HCT116 (cell line): ENCODE measurements at regions not wholly inside any gene's neighbourhood (a gene's known extent, or its start where the extent isn't known, plus 50 kb on each side); places are given as distances from the start of the nearest gene placed in this dataset.

ENCODE experiments used
- ATAC-seq: fragments of 200-7000 bp; cut with Tn5 transposase; 2 replicates; pipeline ENCODE4 v1.9.1; 2020; ENCODE audit warnings: mild to moderate bottlenecking, moderate library complexity
- BruUV-seq: library from RNA; stranded (reverse); fragments of 400-500 nt; replicated peaks from 2 replicates; lab custom pipeline; 2021; lab: Mats Ljungman, UMichigan
- CTCF ChIA-PET: fragments of 300-600 bp; sonication (Branson Sonifier 250); formaldehyde crosslinking; loops from one replicate; lab custom pipeline; 2021; ENCODE audit warnings: antibody characterized with exemption; lab: Charles Lee
- POLR2A ChIA-PET: fragments of 300-600, 350-600 bp; sonication (Branson Sonifier 250); formaldehyde crosslinking; loops from one replicate; lab custom pipeline; 2021; ENCODE audit warnings: antibody characterized with exemption; lab: Charles Lee
- RAD21 ChIA-PET, 2 experiments: fragments of 300-600 bp; sonication (Branson Sonifier 250); formaldehyde crosslinking; loops; one replicate each; lab custom pipeline; 2023; ENCODE audit warnings: low total read pairs in 2 of 2; ENCODE audit not compliant: uncharacterized antibody in 2 of 2, unreplicated experiment in 2 of 2, low non-redundant PET in 1 of 2; lab: Charles Lee
- DNase-seq: peaks from one replicate; pipeline ENCODE4 v3.0.0-alpha.2; 2010; ENCODE audit warnings: low read depth, low spot score
- H2AFZ ChIP-seq: fragments of 200-600 bp; shearing (Covaris generic), sonication (generic); 2 replicates; pipeline ENCODE4 v1.6.1; 2017; ENCODE audit warnings: low read depth, mixed run types, mixed read lengths, antibody characterized with exemption, low read length; ENCODE audit not compliant: poor library complexity, severe bottlenecking
- H3K27ac ChIP-seq: 2 replicates; pipeline ENCODE4 v1.5.1; 2012; ENCODE audit warnings: low read depth, low read length
- H3K27me3 ChIP-seq: fragments of 200-600 bp; sonication (generic); 2 replicates; pipeline ENCODE4 v1.6.1; 2016; ENCODE audit warnings: mixed run types, low read length, mixed read lengths; ENCODE audit not compliant: insufficient read depth
- H3K36me3 ChIP-seq, 2 experiments: fragments of 200-500 bp in 1 of 2; fragments of 200-600 bp in 1 of 2; sonication (Bioruptor generic) in 1 of 2; sonication (generic) in 1 of 2; 2 replicates each; pipeline versions ENCODE4 v1.5.1 to v1.6.1; 2014 to 2016; ENCODE audit warnings: low read length in 2 of 2, inconsistent platforms in 1 of 2, mixed read lengths in 1 of 2, mixed run types in 1 of 2; ENCODE audit not compliant: insufficient read depth in 2 of 2, control insufficient read depth in 1 of 2
- H3K4me1 ChIP-seq, 2 experiments: fragments of 200-600 bp in 1 of 2; sonication (generic) in 1 of 2; 2 replicates each; pipeline versions ENCODE4 v1.5.1 to v1.6.1; 2012 to 2017; ENCODE audit warnings: low read length in 2 of 2, inconsistent platforms in 1 of 2, mild to moderate bottlenecking in 1 of 2, mixed read lengths in 1 of 2, mixed run types in 1 of 2, moderate library complexity in 1 of 2; ENCODE audit not compliant: insufficient read depth in 2 of 2, control insufficient read depth in 1 of 2
- H3K4me2 ChIP-seq: fragments of 200-600 bp; sonication (generic); 2 replicates; pipeline ENCODE4 v1.6.1; 2017; ENCODE audit warnings: mixed run types, low read length, mixed read lengths
- H3K4me3 ChIP-seq, 2 experiments: fragments of 200-600 bp in 1 of 2; sonication (generic) in 1 of 2; replicated peaks in 1 of 2; 2 replicates each; pipeline ENCODE4 v1.5.1; 2011 to 2016; ENCODE audit warnings: low read length in 2 of 2, control low read depth in 1 of 2, low read depth in 1 of 2, mild to moderate bottlenecking in 1 of 2, mixed read lengths in 1 of 2, mixed run types in 1 of 2
- H3K79me2 ChIP-seq: fragments of 200-600 bp; sonication (generic); 2 replicates; pipeline ENCODE4 v1.6.1; 2017; ENCODE audit warnings: mild to moderate bottlenecking, mixed run types, low read length, moderate library complexity, mixed read lengths; ENCODE audit not compliant: insufficient read depth
- H3K9ac ChIP-seq: fragments of 200-600 bp; sonication (generic); 2 replicates; pipeline ENCODE4 v1.6.1; 2016; ENCODE audit warnings: low read length, mixed read lengths
- H3K9me2 ChIP-seq: fragments of 200-600 bp; sonication (generic), shearing (Covaris generic); 2 replicates; pipeline ENCODE4 v1.6.1; 2017; ENCODE audit warnings: mixed run types, mild to moderate bottlenecking, moderate library complexity; ENCODE audit not compliant: insufficient read depth
- H3K9me3 ChIP-seq, 2 experiments: fragments of 200-500 bp in 1 of 2; fragments of 200-600 bp in 1 of 2; sonication (Bioruptor generic) in 1 of 2; sonication (generic) in 1 of 2; 2 replicates each; pipeline ENCODE4 v1.6.1; 2014 to 2017; ENCODE audit warnings: low read length in 2 of 2, mixed read lengths in 2 of 2, inconsistent platforms in 1 of 2, low read depth in 1 of 2, mild to moderate bottlenecking in 1 of 2, mixed run types in 1 of 2, moderate library complexity in 1 of 2; ENCODE audit not compliant: control insufficient read depth in 1 of 2, insufficient read depth in 1 of 2
- H4K20me1 ChIP-seq: fragments of 200-600 bp; sonication (generic), shearing (Covaris generic); 2 replicates; pipeline ENCODE4 v1.6.1; 2017; ENCODE audit warnings: mixed run types, mild to moderate bottlenecking, moderate library complexity; ENCODE audit not compliant: insufficient read depth
- CBX3 ChIP-seq: IDR thresholded peaks from 2 replicates; pipeline ENCODE4 v1.6.1; 2012; ENCODE audit warnings: low read depth
- ELF1 ChIP-seq: IDR thresholded peaks from 2 replicates; pipeline ENCODE4 v1.6.1; 2012; ENCODE audit warnings: low read depth, borderline replicate concordance
- EZH2 ChIP-seq: fragments of 200-600 bp; sonication (generic); IDR thresholded peaks from 2 replicates; pipeline ENCODE4 v1.6.1; 2017; ENCODE audit warnings: antibody characterized with exemption, mixed run types
- EZH2phosphoT487 ChIP-seq: fragments of 200-600 bp; IDR thresholded peaks from 2 replicates; pipeline ENCODE4 v1.6.1; 2018; ENCODE audit warnings: antibody characterized with exemption, borderline replicate concordance
- FOSL1 ChIP-seq: IDR thresholded peaks from 2 replicates; pipeline ENCODE4 v1.6.1; 2012; ENCODE audit warnings: low read depth
- JUND ChIP-seq: IDR thresholded peaks from 2 replicates; pipeline ENCODE4 v1.6.1; 2012
- POLR2A ChIP-seq: IDR thresholded peaks from 2 replicates; pipeline ENCODE4 v1.7.0; 2011; ENCODE audit warnings: borderline replicate concordance; ENCODE audit not compliant: insufficient read depth, insufficient read length; ENCODE audit errors: extremely low read depth
- POLR2AphosphoS5 ChIP-seq: IDR thresholded peaks from 2 replicates; pipeline ENCODE4 v1.6.1; 2011; ENCODE audit warnings: mild to moderate bottlenecking, low read depth, low read length, moderate library complexity
- RAD21 ChIP-seq: IDR thresholded peaks from 2 replicates; pipeline ENCODE4 v1.6.1; 2012; ENCODE audit warnings: low read depth, mild to moderate bottlenecking
- SIN3A ChIP-seq: IDR thresholded peaks from 2 replicates; pipeline ENCODE4 v1.6.1; 2012; ENCODE audit warnings: low read depth
- SP1 ChIP-seq: IDR thresholded peaks from 2 replicates; pipeline ENCODE4 v1.6.1; 2012; ENCODE audit warnings: low read depth
- TCF7L2 ChIP-seq: IDR thresholded peaks from 2 replicates; pipeline ENCODE4 v1.7.0; 2011; ENCODE audit warnings: borderline replicate concordance, inconsistent platforms; ENCODE audit not compliant: insufficient read depth, insufficient read length; ENCODE audit errors: extremely low read depth
- YY1 ChIP-seq: IDR thresholded peaks from 2 replicates; pipeline ENCODE4 v1.6.1; 2011; ENCODE audit warnings: low read length, low read depth, moderate library complexity, mild to moderate bottlenecking; ENCODE audit not compliant: insufficient replicate concordance; ENCODE audit errors: extremely low read depth
- ZFX ChIP-seq: fragments of 450-650 bp; IDR thresholded peaks from 2 replicates; pipeline ENCODE4 v1.6.1; 2017
- ZNF274 ChIP-seq: fragments of 200-500 bp; sonication (Bioruptor generic); IDR thresholded peaks from 2 replicates; pipeline ENCODE4 v1.6.1; 2014; ENCODE audit warnings: mild to moderate bottlenecking, low read depth, low read length, inconsistent platforms
- intact Hi-C: fragments of 100-400 bp; cut with micrococcal nuclease; formaldehyde crosslinking; loops from 2 replicates; pipeline ENCODE4 v1.10.0; 2022
- TF ChIP-seq, protein P1 (sequence below): IDR thresholded peaks from 2 replicates; pipeline ENCODE4 v1.6.1; 2012
- TF ChIP-seq, protein P2 (sequence below), 3 experiments: fragments of 200-600 bp in 1 of 3; sonication (generic) in 1 of 3; IDR thresholded peaks in 2 of 3; conservative IDR thresholded peaks in 1 of 3; 2 replicates each; pipeline ENCODE4 v1.5.1; 2012 to 2017; ENCODE audit warnings: low read depth in 2 of 3, low read length in 2 of 3, antibody characterized with exemption in 1 of 3, borderline replicate concordance in 1 of 3, control low read depth in 1 of 3, mild to moderate bottlenecking in 1 of 3, mixed read lengths in 1 of 3, mixed run types in 1 of 3, moderate library complexity in 1 of 3; ENCODE audit not compliant: insufficient read depth in 1 of 3

DNA sequence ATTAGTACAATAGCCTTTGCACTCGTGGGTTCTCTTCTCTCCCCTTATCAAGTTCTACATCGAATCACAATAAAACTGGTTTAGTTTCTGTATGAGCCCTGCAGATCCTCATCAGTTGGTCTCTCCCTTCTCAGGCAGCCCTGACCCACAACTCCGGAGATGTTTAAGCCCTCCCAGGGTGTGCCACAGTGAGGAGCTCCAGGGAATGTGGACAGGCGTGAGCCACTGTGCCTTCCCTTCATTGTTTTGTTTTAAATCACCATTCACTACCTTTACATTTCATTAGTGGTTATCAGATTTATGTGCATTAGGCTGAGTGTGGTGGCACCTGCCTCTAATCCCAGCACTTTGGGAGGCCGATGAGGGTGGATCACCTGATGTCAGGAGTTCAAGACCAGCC, 133.2 kb downstream of the LARP7 start:
- Histone ChIP-seq H3K27ac (no peak overlapping the region), H3K4me1 (no peaks in the 10 kb centered on the region), H3K9ac (no peak overlapping the region), H3K79me2 (no peaks in the 10 kb centered on the region), H3K27me3 (no peaks in the 10 kb centered on the region), H3K4me2 (no peak overlapping the region), H3K36me3 (no peaks in the 10 kb centered on the region), H3K9me2 (no peaks in the 10 kb centered on the region), H2AFZ (no peak overlapping the region), H3K9me3 (no peaks in the 10 kb centered on the region), H3K4me3 (no peak overlapping the region), H4K20me1 (no peaks in the 10 kb centered on the region)
- DNase-seq, result no peak
- ChIA-PET CTCF (no interaction called here), RAD21 (no interaction called here), POLR2A (no interaction called here)
- TF ChIP-seq POLR2AphosphoS5 (no peak), ELF1 (no peak), SP1 (no peak), EZH2phosphoT487 (no peak), ZFX (no peak), SIN3A (no peak), FOSL1 (no peak), JUND (no peak), TCF7L2 (no peak), EZH2 (no peak)
- TF ChIP-seq, protein P1, sequence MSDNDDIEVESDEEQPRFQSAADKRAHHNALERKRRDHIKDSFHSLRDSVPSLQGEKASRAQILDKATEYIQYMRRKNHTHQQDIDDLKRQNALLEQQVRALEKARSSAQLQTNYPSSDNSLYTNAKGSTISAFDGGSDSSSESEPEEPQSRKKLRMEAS, result no peak
- intact Hi-C loops, result no loop called here
- ATAC-seq, result no peak
- BruUV-seq, result no TSS peak

DNA sequence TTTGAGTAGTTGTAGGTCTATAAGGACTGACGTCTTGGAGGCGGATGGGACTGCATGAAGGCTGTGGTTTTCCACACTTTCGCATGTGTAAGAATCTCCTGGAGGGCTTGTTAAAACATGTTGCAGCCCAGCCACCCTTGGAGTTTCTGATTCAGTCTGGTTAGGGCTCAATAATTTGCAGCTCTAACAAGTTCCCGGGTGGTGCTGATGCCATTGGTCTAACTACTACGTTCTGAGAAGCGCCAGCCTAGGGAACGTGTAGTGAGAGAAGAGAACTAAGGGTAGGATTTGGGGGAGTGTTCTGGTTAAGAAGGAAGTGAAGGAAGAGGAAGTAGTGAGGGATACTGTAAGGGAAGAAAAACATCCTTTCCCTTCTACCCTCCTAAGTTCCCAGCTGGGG, 138.9 kb downstream of the LARP7 start:
- Histone ChIP-seq H3K4me1 (no peaks in the 10 kb centered on the region), H4K20me1 (no peaks in the 10 kb centered on the region), H3K9me3 (no peaks in the 10 kb centered on the region), H3K27ac (no peak overlapping the region), H3K27me3 (no peaks in the 10 kb centered on the region), H3K4me3 (no peak overlapping the region), H3K4me2 (no peak overlapping the region), H2AFZ (no peak overlapping the region), H3K79me2 (no peaks in the 10 kb centered on the region), H3K36me3 (no peaks in the 10 kb centered on the region), H3K9me2 (no peaks in the 10 kb centered on the region), H3K9ac (no peak overlapping the region)
- intact Hi-C loops, result no loop called here
- DNase-seq (no peak), ATAC-seq (no peak)
- BruUV-seq, result no TSS peak
- ChIA-PET POLR2A (no interaction called here), RAD21 (no interaction called here), CTCF (interaction anchor here (0.8 to 2.5 kb wide), 2 partner anchors 10 to 14 kb away, joined by 3 to 9 read pairs; no protein-coding TSS in a partner anchor)
- no peak for TF ChIP-seq ZNF274
- no peak for TF ChIP-seq EZH2
- TF ChIP-seq POLR2AphosphoS5, result no peak
- no peak for TF ChIP-seq ZFX
- no peak for TF ChIP-seq RAD21
- TF ChIP-seq POLR2A, result no peak
- TF ChIP-seq CBX3, result no peak
- no peak for TF ChIP-seq YY1
- TF ChIP-seq TCF7L2, result no peak
- TF ChIP-seq FOSL1, result no peak
- no peak for TF ChIP-seq EZH2phosphoT487
- TF ChIP-seq ELF1, result no peak
- TF ChIP-seq, protein P2, sequence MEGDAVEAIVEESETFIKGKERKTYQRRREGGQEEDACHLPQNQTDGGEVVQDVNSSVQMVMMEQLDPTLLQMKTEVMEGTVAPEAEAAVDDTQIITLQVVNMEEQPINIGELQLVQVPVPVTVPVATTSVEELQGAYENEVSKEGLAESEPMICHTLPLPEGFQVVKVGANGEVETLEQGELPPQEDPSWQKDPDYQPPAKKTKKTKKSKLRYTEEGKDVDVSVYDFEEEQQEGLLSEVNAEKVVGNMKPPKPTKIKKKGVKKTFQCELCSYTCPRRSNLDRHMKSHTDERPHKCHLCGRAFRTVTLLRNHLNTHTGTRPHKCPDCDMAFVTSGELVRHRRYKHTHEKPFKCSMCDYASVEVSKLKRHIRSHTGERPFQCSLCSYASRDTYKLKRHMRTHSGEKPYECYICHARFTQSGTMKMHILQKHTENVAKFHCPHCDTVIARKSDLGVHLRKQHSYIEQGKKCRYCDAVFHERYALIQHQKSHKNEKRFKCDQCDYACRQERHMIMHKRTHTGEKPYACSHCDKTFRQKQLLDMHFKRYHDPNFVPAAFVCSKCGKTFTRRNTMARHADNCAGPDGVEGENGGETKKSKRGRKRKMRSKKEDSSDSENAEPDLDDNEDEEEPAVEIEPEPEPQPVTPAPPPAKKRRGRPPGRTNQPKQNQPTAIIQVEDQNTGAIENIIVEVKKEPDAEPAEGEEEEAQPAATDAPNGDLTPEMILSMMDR (IDR thresholded peaks at IDR 0.05 in 2 of 3, conservative IDR thresholded peaks at IDR 0.05 in 1 of 3; ENCODE audit: borderline replicate concordance in 1 of 3, insufficient read depth in 1 of 3, low read depth in 2 of 3, low read length in 2 of 3), result no peak
